Stimulated activated CD8-positive, alpha-beta memory T cell treated with anti-CD3 and anti-CD28 coated beads, Interleukin-12 subunit alpha, Interleukin-12 subunit beta, amount 100 ng/mL, for 24 hours (primary cell): ENCODE measurements at regions not wholly inside any gene's neighbourhood (a gene's known extent, or its start where the extent isn't known, plus 50 kb on each side); places are given as distances from the start of the nearest gene placed in this dataset.

Experiments
- DNase-seq: peaks from one replicate; pipeline ENCODE4 v3.0.0-alpha.2; 2020; ENCODE audit errors: extremely low read depth

- no peak for DNase-seq
Measured at GRCh38 chr5:124433170-124433569, 313.3 kb downstream of the ZNF608 start.

GRCh38 chr5:124421584-124421983, 324.9 kb downstream of the ZNF608 start:
- DNase-seq, result no peak

DNA sequence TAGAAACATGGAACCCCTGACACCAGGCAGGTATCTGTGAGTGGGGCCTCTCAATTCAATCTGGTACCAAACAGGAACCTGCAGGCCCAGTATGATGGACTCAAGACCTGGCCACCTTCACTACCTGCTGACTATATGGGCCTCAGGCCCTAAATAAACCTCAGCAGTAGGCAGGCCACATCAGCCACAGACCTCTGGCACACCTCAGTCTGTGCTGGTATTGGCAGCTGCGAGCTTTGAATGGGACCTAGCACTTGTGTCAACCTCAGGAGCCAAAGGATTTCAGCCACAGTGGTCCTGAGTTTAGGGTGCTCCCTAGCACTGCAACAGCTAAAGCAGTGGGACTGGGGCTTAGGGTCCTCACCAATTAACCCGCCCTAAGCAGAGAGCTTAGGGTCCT, 325.5 kb downstream of the ZNF608 start:
- no peak for DNase-seq

- DNase-seq, result no peak
Measured at GRCh38 chr5:124419531-124419930, 326.9 kb downstream of the ZNF608 start.

- DNase-seq, result no peak
Measured at GRCh38 chr5:124418390-124418789, 328.0 kb downstream of the ZNF608 start.

GRCh38 chr5:124417196-124417595, 329.2 kb downstream of the ZNF608 start:
- DNase-seq, result no peak

DNA sequence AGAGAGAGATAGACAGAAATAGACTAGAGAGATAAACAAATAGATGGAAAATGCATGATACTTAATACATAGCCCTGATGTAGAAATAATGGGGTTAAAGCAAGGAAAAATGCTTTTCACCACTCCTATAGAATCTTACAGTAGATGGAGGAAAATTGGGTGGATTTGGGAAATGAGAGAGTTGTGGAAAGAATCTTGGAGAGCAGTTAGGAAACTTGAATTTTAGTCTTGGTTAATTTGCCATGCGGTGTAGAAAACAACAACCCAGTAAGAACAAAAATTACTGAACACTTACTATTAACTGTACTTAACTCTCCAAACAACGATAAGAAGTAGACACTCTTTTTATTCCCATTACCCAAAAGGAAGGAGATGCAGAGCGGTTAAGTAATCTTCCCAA, 329.8 kb downstream of the ZNF608 start:
- no peak for DNase-seq

GRCh38 chr5:124414973-124415372, 331.5 kb downstream of the ZNF608 start:
- DNase-seq, result no peak

DNA sequence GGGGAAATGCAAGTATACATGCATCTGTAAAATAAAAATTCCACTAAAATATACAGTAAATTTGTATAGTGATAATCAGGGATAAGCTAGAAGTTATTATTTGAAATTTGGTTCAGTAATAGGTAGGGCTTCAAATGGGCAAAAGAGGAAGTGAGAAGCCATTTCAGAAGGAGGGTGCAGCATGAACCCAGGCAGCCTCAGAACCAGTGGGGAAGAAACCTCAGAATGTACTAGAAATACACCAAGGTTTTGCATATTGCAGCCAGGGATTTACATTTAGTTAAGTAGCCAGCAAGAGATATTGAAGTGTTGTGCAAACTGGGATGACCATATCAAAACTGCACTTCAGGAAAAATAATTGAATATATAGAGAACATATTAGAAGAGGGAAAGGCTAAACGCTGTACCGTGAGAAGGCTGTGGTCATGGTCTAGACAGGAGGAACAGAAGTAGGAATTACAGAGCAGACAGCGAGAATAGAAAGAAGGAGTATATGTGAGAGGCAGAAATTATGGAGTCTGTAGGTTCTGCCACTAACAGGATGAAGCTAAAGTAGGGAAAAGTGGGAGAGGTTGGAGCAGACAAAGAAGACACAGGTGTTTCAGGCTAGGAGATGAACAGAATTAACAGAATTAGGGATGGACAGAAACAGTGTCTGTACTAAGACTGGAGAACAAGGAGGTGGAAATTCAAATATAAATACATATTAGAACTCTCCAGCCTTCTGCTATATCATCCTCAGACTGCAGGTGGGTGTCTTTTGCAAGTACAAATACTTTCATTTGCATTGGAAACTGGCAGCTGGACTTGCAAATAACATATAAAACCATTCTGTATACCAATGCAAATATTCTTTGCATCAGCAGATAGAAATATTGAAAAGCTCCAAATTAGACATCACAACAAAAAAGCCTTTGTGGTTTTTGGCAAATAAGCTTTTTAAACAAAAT, 335.6 kb downstream of the ZNF608 start:
- no peak for DNase-seq

DNA sequence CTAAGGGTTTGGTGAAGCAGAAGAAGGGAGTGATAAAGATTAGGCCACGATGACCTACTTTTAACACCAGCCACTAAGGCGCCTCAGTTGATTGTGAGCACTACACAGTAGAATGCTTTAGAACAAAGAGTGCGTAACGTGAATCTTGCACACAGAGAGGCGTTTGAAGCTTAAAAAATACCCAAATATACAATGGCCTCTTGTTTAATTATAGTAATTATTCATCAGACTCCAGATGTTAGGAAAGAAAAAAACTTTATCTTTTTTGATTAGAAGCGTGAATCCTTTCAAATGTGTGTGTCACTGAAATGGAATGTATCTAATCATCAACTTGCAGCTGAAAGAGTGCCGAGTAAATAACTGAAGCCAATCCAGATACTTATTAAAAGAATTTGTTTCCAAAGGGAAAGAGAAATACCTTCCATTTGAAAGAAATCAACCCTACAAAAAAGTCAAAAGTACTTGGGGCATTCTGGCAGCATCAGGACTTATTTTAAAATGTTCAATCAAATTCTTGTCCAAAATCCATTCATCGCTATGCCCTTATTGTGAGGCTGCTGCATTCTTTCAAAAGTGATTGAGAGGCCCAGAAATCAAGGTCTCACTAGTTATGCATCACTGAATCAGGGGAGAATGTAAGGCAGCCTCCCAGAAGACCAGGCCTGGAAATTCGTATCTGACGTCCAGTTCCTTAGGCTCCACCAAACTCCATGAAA, 337.5 kb downstream of the ZNF608 start:
- DNase-seq, result no peak

- no peak for DNase-seq
Measured at GRCh38 chr5:124404796-124405195, 341.6 kb downstream of the ZNF608 start.

DNA sequence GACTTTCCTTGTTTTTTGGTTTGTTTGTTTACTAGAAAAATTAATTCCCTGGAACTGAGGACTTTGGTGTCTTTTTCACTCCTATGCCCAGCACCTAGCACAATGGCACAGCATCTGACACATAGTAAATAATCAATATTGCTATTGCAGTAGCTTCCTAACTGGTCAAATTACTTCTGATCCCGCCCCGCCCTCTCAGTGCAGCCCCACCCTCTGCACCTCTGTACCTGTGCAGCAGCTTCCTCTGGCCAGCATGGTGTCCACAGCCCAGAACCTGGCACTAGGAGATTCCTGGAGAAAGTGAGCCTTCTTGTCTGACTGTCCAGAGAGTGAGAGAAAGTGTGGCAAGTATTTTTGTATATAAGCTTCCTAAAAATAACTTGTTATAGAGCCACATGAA, 343.2 kb downstream of the ZNF608 start:
- DNase-seq, result no peak

DNA sequence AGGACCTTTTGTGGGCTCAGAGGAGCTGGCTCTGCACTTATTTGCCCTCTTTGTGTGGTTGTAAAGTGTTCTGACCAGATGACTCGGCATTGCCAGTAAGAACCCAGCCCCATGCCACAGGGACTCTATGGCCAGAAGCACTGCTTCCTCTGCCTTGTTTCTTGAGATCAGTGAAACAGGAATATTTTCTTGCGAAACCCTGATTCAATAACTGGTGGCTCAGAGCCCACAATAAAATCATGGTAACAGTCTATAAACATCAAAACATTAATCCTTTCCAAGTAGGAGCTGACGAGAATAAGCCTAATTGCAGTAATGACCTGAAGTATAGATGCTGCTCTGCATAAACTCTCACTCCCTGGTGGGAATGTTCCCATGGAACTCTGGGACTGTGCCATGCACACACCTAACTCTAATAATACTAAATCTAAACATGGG, 344.3 kb downstream of the ZNF608 start:
- DNase-seq, result no peak

- DNase-seq, result no peak
Measured at GRCh38 chr5:124401476-124402143, 344.8 kb downstream of the ZNF608 start.

DNA sequence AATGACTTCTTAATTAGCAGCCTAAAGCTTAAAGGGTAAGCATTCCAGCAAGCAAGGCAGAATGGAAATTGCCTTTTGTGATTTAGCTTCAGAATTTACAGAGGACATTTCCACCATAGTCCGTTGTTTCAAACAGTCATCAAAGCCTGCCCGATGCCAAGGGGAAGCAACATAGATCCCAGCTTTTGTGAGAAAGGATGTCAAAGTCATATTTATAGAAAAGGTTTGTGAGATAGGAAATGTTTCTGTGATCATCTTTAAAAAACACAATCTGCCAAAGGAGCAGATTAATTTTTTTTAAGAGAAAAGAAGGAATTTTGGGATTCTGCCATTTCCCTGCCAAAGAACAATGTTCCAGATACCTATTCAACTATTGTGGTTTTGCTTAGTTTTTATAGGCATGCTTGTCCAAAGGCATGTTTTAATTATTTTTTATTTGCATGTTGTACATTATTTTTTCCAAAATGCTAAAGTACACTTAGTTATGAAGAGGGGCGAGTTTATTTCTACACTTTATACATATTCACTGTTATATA, 346.9 kb downstream of the ZNF608 start:
- no peak for DNase-seq

DNA sequence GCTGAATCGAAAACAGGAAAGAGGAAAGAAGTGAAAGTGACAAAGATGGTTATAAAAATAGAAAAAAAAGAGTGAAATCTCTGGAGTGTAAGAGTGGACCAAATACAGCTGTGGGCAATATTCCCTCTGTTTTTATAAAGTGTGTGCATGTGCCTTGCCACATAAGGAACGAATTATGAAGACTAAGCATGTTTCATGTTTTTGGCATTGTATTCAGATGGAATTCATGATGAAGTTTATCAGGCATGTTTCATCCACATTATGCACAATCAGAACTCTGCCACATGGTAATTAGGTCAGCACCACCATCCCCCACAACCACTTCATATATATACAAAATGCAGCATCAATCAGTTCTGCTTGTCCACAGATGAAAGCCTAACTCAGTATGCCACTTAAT, 348.0 kb downstream of the ZNF608 start:
- no peak for DNase-seq

DNA sequence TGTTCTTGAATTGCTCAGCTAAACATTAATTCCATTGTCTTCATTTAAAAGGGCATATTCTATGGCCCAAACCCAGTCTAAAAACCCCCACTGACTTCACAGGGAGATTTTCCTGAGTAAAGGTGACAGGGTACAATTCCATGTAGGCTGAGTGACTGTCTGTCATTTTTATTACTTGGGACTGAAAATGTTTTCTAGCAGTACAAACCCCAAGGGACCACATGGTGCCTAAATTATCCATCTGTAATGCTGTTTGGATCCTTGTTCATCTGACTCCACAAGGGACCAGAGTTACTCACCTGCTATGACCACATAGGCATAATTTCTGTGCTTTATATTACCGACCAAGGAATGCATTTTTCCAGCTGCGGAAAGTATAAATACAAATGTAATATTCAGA, 349.1 kb downstream of the ZNF608 start:
- DNase-seq, result no peak

DNA sequence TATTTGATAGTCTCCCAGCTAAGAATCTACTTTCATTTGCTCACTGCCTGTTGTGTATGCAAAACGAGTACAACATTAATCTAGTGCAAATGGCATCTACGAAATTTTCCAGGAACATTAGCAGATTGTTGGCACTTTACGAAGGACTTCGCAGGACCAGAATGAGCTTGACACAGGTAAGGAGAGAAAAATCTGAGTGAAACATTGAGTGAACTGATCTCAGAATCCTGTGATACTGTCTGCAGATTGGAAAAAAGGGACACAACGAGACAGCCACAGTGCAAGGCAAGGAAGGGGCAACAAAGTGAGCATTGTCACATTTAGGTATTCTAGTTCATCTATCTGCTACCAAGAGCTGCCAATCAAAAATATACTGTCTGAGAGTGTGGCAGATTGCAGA, 350.5 kb downstream of the ZNF608 start:
- no peak for DNase-seq

- DNase-seq, result no peak
Measured at GRCh38 chr5:124395287-124395686, 351.2 kb downstream of the ZNF608 start.

GRCh38 chr5:124394700-124395245, 351.7 kb downstream of the ZNF608 start:
- DNase-seq, result no peak

DNA sequence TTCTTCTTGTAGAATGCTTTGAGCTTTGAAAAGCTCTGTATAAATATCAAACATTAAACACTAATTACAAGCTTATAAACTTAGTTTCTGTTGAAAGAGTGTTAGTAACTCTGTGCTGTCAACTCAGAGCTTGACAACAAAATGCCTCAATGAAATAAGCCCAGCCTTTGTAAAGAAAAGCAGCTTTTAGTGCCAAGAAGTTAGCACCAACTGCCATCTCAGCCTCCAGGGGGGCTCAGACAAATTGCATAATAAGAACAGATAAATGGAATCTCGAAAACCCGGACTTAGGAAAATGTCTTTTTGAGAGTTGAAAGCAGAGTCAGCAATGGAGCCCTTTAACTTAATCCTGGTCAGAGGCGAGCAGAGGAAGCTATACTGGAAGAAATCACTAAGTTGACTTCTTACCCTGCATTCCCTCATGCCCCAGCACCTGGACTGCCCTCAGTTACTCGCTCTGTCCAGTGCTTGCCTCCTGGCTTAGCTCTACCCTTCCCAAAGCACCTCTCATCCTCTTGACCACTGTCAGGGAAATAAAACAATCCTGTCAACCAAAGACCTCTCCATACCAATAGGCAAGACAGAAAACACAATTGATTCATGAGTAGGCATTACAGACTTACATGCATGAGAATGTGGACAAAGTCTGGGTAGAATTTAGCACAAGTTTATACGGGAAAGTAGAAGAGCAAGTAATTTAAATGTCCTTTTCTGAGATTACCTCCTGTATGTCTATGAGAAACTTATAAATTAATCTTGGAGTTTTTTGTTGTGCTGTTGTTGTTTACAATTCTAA, 352.7 kb downstream of the ZNF608 start:
- no peak for DNase-seq
